Type B pancreatic cell (in vitro differentiated cells): ENCODE measurements at regions not wholly inside any gene's neighbourhood (a gene's known extent, or its start where the extent isn't known, plus 50 kb on each side); places are given as distances from the start of the nearest gene placed in this dataset.

Source experiments
- DNase-seq: peaks from one replicate; pipeline ENCODE4 v3.0.0; 2021; ENCODE audit warnings: mixed read lengths; ENCODE audit not compliant: unreplicated experiment; ENCODE audit errors: extremely low spot score
- H3K27ac Mint-ChIP-seq: 2 replicates; pipeline ENCODE4 v1.8.0; 2021; ENCODE audit warnings: mild to moderate bottlenecking, mixed read lengths
- H3K27me3 Mint-ChIP-seq: 2 replicates; pipeline ENCODE4 v1.8.0; 2021; ENCODE audit warnings: mixed read lengths
- H3K36me3 Mint-ChIP-seq: 2 replicates; pipeline ENCODE4 v1.8.0; 2021; ENCODE audit warnings: mixed read lengths
- H3K4me1 Mint-ChIP-seq: one replicate; pipeline ENCODE4 v1.8.0; 2021; ENCODE audit warnings: mixed read lengths; ENCODE audit not compliant: unreplicated experiment
- H3K4me3 Mint-ChIP-seq: 2 replicates; pipeline ENCODE4 v1.8.0; 2021; ENCODE audit warnings: mild to moderate bottlenecking, mixed read lengths
- H3K9me3 Mint-ChIP-seq: 2 replicates; pipeline ENCODE4 v1.8.0; 2021; ENCODE audit warnings: mixed read lengths
- TF ChIP-seq, protein P1 (sequence below): fragments of 200-600 bp; sonication (generic); conservative IDR thresholded peaks from 2 replicates; pipeline ENCODE4 v1.5.0; 2021; ENCODE audit warnings: antibody characterized with exemption, mild to moderate bottlenecking

DNA sequence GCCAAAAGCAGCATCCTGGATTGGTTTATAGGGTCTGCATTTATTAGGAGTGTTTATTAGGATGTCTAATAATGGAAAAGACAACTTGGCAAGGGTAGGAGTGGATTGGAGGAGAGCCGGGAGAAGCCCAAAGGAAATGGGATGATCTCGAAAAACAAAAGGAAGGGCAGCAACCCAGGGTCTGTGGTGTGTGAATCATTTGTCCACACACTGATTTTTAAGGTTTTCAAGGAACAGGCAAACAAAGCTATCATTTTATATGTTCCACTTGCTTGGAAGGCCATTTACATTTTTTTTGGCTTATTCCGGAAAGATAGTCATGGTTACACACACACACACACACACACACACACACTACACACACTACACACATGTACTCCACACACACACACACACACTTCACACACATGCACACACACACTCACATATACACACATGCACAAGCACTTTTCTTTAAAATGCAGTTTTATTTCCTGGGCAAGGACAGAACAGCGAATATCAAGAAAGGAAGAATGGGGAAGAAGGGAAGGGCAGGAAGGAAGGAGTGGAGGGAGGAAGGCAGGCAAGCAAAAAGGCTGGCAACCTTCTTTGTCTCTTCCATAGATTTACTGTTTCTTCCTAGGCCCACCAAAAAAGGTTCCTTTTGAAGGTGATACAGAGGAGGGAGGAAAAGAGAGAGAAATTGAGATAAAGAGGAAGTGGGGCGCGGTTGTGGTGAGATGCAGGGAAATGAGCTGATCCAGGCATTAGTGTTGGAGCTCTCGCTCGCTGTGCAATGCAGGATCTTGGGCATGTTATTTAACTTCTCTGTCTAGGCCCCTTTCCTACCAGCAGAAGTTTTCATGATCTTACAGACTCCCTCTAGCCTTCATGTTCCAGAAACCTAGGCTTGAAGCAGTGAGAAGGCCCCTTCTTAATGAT is 88.6 kb upstream of the MAML3 start:
- no peaks in the 10 kb centered on the region for H3K9me3 Mint-ChIP-seq
- H3K36me3 Mint-ChIP-seq, result no peaks in the 10 kb centered on the region
- H3K27ac Mint-ChIP-seq, result peak overlapping the region; percentile 81
- peaks cover 50% of the 10 kb centered on the region for H3K4me1 Mint-ChIP-seq
- H3K27me3 Mint-ChIP-seq, result no peaks in the 10 kb centered on the region
- TF ChIP-seq, protein P1, sequence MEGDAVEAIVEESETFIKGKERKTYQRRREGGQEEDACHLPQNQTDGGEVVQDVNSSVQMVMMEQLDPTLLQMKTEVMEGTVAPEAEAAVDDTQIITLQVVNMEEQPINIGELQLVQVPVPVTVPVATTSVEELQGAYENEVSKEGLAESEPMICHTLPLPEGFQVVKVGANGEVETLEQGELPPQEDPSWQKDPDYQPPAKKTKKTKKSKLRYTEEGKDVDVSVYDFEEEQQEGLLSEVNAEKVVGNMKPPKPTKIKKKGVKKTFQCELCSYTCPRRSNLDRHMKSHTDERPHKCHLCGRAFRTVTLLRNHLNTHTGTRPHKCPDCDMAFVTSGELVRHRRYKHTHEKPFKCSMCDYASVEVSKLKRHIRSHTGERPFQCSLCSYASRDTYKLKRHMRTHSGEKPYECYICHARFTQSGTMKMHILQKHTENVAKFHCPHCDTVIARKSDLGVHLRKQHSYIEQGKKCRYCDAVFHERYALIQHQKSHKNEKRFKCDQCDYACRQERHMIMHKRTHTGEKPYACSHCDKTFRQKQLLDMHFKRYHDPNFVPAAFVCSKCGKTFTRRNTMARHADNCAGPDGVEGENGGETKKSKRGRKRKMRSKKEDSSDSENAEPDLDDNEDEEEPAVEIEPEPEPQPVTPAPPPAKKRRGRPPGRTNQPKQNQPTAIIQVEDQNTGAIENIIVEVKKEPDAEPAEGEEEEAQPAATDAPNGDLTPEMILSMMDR, result no peak
- DNase-seq, result no peak
- H3K4me3 Mint-ChIP-seq, result no peak overlapping the region

DNA sequence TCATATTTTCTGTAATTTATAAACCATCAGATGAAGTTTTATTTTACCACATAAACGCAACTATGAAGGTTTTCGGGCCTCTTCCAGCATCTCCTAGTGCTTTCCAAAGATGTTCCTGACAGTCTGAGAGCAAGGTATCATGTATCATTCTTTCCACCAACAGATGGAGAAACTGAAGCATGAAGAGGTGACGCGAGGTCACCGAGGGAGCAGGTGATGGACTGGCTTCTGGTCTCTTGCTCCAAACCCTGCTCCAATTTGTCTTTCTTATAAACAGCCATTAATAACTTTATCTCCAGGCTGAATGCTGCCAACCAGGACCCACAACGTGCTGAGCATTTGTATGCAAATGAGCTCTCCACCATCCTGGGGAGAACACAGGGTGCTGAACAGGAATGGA is 86.3 kb upstream of the MAML3 start:
- no peak for DNase-seq
- Mint-ChIP-seq H3K9me3 (no peaks in the 10 kb centered on the region), H3K27me3 (no peaks in the 10 kb centered on the region), H3K36me3 (no peaks in the 10 kb centered on the region), H3K4me1 (peaks cover 67% of the 10 kb centered on the region), H3K4me3 (no peak overlapping the region), H3K27ac (no peak overlapping the region)
- TF ChIP-seq, protein P1, result no peak

DNA sequence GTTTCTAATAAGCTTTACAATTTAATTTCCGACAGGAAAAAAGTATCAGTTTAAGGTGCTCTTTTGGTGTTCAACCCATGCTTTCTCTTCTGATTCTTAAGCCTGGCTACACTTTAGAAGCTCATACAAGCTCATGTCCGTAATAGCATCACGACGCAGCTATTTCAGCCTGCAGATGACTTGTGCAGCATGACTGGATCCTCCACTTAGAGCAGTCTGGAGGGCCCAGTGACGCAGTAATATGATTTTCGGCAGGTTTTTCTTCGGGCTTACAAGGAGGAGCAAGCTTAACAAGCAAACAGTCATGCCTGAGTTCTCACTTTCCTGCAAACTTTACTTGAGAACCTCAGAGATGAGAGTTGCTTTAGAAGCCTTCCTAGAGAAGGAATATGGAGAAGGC is 85.3 kb upstream of the MAML3 start:
- DNase-seq, result no peak
- no peaks in the 10 kb centered on the region for H3K9me3 Mint-ChIP-seq
- no peaks in the 10 kb centered on the region for H3K36me3 Mint-ChIP-seq
- H3K27ac Mint-ChIP-seq, result no peak overlapping the region
- no peaks in the 10 kb centered on the region for H3K27me3 Mint-ChIP-seq
- peaks cover 72% of the 10 kb centered on the region for H3K4me1 Mint-ChIP-seq
- TF ChIP-seq, protein P1, result no peak
- H3K4me3 Mint-ChIP-seq, result peak overlapping the region; percentile 46

DNA sequence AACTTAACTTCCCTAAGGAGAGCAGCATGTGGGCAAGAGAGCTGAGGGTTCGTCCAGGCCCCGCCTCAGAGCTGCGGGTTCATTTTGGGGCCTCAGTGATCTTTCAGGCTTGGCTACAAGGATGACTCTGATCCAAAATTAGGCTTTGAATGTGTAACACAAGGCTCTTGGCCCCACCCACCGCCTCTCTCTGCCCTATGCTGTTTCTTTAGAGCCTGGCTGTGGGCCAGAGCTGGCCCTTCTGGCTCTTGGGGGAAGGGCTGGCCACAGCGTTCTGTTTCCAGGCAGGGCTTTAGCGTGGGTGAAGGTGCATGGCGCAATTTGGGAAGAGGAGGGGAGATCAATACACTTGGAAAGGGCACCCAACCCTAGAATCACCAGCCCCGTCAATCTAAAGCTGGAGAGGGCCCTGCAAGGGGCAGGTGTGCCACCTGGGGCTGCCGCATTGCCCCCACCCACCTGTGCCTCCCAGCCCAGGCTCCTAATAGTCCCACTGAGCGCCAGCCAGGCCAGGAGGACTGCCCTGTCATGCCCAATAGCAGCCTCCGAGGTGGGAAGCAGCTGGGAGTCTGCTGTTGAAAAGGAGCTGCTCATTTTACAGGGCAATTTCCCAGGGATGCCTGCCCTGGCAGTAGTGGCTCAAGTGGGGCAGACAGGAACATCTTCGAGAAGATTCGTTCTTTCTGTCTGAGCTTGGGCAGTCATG is 84.5 kb upstream of the MAML3 start:
- DNase-seq, result no peak

DNA sequence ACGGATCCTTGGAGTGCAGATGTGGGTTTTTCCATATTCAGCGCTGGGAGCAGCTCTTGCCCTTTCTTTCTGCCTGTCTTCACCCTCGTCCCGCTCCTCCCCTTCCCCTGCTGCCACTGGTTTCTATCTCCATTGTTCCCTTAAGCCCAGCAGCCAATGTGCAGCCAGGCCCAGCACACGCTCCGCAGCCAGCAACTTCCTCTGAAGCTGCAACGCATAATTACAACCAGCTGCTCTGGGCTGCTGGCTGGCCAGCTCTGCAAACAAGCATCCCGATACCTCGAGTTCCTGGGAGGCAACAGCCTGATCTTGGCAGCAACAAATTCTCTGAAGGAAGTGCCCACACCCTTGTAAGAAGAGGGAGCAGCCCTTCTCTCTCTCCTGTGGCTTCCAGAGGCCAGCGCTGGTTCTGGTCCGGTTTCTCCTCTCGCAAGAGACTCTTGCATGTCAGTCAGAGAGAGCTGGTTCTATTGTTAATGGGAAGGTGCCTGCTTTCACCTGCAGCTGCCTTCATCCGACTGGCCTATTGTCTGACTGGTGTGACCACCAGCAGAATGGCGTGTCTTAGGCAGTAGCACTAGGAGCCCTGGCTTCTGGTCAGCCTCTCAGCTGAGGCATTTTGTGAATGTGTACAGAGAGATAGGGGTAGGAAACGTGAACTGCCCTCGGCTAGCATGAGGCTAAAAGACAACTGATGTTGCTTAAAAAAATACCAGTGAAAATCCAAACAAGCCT is 83.8 kb upstream of the MAML3 start:
- H3K4me3 Mint-ChIP-seq, result peak overlapping the region; percentile 80
- H3K9me3 Mint-ChIP-seq, result no peaks in the 10 kb centered on the region
- no peaks in the 10 kb centered on the region for H3K27me3 Mint-ChIP-seq
- TF ChIP-seq, protein P1, result no peak
- peak; percentile 80 for DNase-seq
- peaks cover 59% of the 10 kb centered on the region for H3K4me1 Mint-ChIP-seq
- H3K36me3 Mint-ChIP-seq, result no peaks in the 10 kb centered on the region
- H3K27ac Mint-ChIP-seq, result peak overlapping the region; percentile 66

More for the DNA sequence above, 84.5 kb upstream of the MAML3 start:
- H3K27ac Mint-ChIP-seq, result peak overlapping the region; percentile 66
- no peaks in the 10 kb centered on the region for H3K9me3 Mint-ChIP-seq
- TF ChIP-seq, protein P1, result no peak
- peak overlapping the region; percentile 80 for H3K4me3 Mint-ChIP-seq
- peaks cover 67% of the 10 kb centered on the region for H3K4me1 Mint-ChIP-seq
- H3K36me3 Mint-ChIP-seq, result no peaks in the 10 kb centered on the region
- no peaks in the 10 kb centered on the region for H3K27me3 Mint-ChIP-seq
